ENCODE measurements at regions not wholly inside any gene's neighbourhood (a gene's known extent, or its start where the extent isn't known, plus 50 kb on each side); places are given as distances from the start of the nearest gene placed in this dataset.

GRCh38 chr3:78360849-78361248 is 1321.0 kb downstream of the ROBO2 start:
- Histone ChIP-seq H3K27me3 (replicated peaks; ENCODE audit: control insufficient read depth, insufficient read depth, low read length) (no peaks in the 10 kb centered on the region), H3K36me3 (ENCODE audit: control insufficient read depth, insufficient read depth, low read length) (no peaks in the 10 kb centered on the region), H3K4me3 (replicated peaks; ENCODE audit: low read depth, low read length) (no peak overlapping the region)
- DNase-seq (ENCODE audit: extremely low read depth, insufficient read length), result no peak
- TF ChIP-seq CTCF (IDR thresholded peaks at IDR 0.05; ENCODE audit: insufficient read depth, low read length, poor library complexity, severe bottlenecking), result no peak

- TF ChIP-seq CTCF (IDR thresholded peaks at IDR 0.05; ENCODE audit: insufficient read depth, low read length, poor library complexity, severe bottlenecking), result no peak
- no peak for DNase-seq (ENCODE audit: extremely low read depth, insufficient read length)
- no peak overlapping the region for H3K4me3 ChIP-seq (replicated peaks; ENCODE audit: low read depth, low read length)
- H3K36me3 ChIP-seq (ENCODE audit: control insufficient read depth, insufficient read depth, low read length), result no peaks in the 10 kb centered on the region
- no peaks in the 10 kb centered on the region for H3K27me3 ChIP-seq (replicated peaks; ENCODE audit: control insufficient read depth, insufficient read depth, low read length)
These were observed 1328.9 kb downstream of the ROBO2 start for GRCh38 chr3:78368636-78369345.

GRCh38 chr3:78390221-78390620 is 1350.3 kb downstream of the ROBO2 start:
- Histone ChIP-seq H3K4me3 (replicated peaks; ENCODE audit: low read depth, low read length) (no peak overlapping the region), H3K27me3 (replicated peaks; ENCODE audit: control insufficient read depth, insufficient read depth, low read length) (no peaks in the 10 kb centered on the region), H3K36me3 (ENCODE audit: control insufficient read depth, insufficient read depth, low read length) (no peaks in the 10 kb centered on the region)
- TF ChIP-seq CTCF (IDR thresholded peaks at IDR 0.05; ENCODE audit: insufficient read depth, low read length, poor library complexity, severe bottlenecking), result no peak
- no peak for DNase-seq (ENCODE audit: extremely low read depth, insufficient read length)

- Histone ChIP-seq H3K27me3 (replicated peaks; ENCODE audit: control insufficient read depth, insufficient read depth, low read length) (no peaks in the 10 kb centered on the region), H3K36me3 (ENCODE audit: control insufficient read depth, insufficient read depth, low read length) (no peaks in the 10 kb centered on the region), H3K4me3 (replicated peaks; ENCODE audit: low read depth, low read length) (no peak overlapping the region)
- DNase-seq (ENCODE audit: extremely low read depth, insufficient read length), result no peak
- no peak for TF ChIP-seq CTCF (IDR thresholded peaks at IDR 0.05; ENCODE audit: insufficient read depth, low read length, poor library complexity, severe bottlenecking)
These were observed 1358.5 kb downstream of the ROBO2 start for GRCh38 chr3:78398401-78398800.

- no peak for DNase-seq (ENCODE audit: extremely low read depth, insufficient read length)
- no peaks in the 10 kb centered on the region for H3K27me3 ChIP-seq (replicated peaks; ENCODE audit: control insufficient read depth, insufficient read depth, low read length)
- no peaks in the 10 kb centered on the region for H3K36me3 ChIP-seq (ENCODE audit: control insufficient read depth, insufficient read depth, low read length)
- no peak for TF ChIP-seq CTCF (IDR thresholded peaks at IDR 0.05; ENCODE audit: insufficient read depth, low read length, poor library complexity, severe bottlenecking)
- H3K4me3 ChIP-seq (replicated peaks; ENCODE audit: low read depth, low read length), result no peak overlapping the region
These were observed 1362.8 kb downstream of the ROBO2 start for GRCh38 chr3:78402720-78403119.

- Histone ChIP-seq H3K27me3 (replicated peaks; ENCODE audit: control insufficient read depth, insufficient read depth, low read length) (no peaks in the 10 kb centered on the region), H3K36me3 (ENCODE audit: control insufficient read depth, insufficient read depth, low read length) (no peaks in the 10 kb centered on the region), H3K4me3 (replicated peaks; ENCODE audit: low read depth, low read length) (no peak overlapping the region)
- no peak for TF ChIP-seq CTCF (IDR thresholded peaks at IDR 0.05; ENCODE audit: insufficient read depth, low read length, poor library complexity, severe bottlenecking)
- DNase-seq (ENCODE audit: extremely low read depth, insufficient read length), result no peak
These were observed 1362.1 kb downstream of the ROBO1 start for GRCh38 chr3:78405745-78406144.

All from GM06990 (cell line).